ENCODE measurements at regions not wholly inside any gene's neighbourhood (a gene's known extent, or its start where the extent isn't known, plus 50 kb on each side); places are given as distances from the start of the nearest gene placed in this dataset.

DNA sequence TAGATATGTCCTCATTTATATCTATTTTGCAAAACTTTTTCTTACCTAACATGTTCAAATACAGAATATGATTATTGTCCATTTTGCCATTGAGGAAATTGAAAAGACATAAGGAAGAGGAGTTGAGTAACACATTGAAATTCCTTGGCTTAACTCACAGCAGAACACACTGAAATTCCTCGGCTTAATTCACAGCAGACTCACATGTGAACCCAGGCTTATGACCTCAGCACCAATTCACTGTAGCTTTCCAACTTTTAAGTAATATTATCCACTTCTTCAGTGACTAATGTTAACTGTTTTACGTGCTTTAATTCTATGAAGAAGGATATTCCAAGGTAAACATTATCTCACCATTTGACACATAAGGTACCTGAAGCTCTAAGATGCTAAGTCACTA is 597.5 kb upstream of the PFKP start:
- intact Hi-C loops (cut with micrococcal nuclease) = no loop called here

DNA sequence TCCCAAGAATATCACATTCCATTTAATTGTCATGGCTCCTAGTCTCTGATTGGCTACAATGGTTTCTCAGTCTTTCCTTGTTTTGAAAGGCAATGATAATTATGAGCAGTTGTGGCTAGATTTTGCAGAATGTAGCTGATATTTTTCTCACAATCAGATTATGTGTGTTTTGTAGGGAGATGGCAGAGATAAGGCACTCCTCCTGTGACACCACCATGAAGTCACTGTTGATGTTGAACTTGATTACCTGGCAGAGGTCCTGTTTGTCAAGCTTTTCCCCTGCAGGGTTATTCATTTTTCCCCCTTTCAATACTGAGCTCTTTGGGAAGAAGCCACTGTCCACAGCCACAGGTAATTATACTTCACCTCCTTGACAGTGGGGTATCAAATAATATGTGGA is 602.9 kb upstream of the PFKP start:
- intact Hi-C loops (cut with micrococcal nuclease) = no loop called here

DNA sequence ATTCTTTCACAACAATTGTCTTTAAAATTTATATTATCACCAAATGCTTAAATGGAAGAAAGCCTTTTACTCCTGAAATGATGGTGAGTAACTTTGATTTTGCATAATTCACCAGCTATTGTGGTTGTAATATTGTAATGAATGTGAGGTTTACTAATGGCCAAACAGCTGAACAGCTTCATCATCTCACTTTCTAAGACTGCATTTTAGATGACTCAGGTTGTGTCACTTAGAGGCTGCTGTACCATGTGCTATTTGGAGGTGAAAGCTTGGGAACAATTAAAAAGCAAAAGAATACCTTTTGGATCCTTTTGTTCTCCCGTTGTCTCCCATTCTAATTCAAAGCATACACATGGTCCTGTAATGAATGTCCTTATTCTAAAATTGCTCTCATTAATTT is 604.0 kb upstream of the PFKP start:
- intact Hi-C loops (cut with micrococcal nuclease) = no loop called here

GRCh38 chr10:2462581-2462980 is 604.8 kb upstream of the PFKP start:
- intact Hi-C loops (cut with micrococcal nuclease) = no loop called here

GRCh38 chr10:2460812-2461211 is 606.5 kb upstream of the PFKP start:
- intact Hi-C loops (cut with micrococcal nuclease) = no loop called here

GRCh38 chr10:2459713-2460112 is 607.6 kb upstream of the PFKP start:
- intact Hi-C loops (cut with micrococcal nuclease) = no loop called here

DNA sequence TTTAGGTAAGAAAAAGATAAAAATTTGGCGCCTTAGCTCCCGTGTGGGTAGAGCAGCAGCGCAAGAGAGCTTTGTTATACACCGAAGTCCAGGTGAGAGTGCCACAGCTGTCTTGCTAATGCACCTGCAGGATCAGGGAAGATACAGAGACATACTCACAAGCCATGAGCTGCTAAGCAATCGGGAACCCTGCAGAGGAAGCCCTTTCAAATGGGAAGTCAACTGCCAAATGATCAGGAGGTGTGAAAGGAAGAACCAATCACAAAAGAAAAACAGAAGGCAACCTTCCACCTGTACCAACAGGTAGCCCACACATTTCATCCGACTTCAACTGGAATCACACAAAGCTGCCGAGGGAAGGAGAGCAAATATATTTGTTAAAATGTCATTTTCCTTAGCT is 610.5 kb upstream of the PFKP start:
- intact Hi-C loops (cut with micrococcal nuclease) = no loop called here

- intact Hi-C loops (cut with micrococcal nuclease) = no loop called here
Measured at GRCh38 chr10:2445370-2445769, 622.0 kb upstream of the PFKP start.

- intact Hi-C loops (cut with micrococcal nuclease) = no loop called here
Measured at GRCh38 chr10:2439983-2440382, 627.4 kb upstream of the PFKP start.

GRCh38 chr10:2439000-2439399 is 628.3 kb upstream of the PFKP start:
- intact Hi-C loops (cut with micrococcal nuclease) = no loop called here

DNA sequence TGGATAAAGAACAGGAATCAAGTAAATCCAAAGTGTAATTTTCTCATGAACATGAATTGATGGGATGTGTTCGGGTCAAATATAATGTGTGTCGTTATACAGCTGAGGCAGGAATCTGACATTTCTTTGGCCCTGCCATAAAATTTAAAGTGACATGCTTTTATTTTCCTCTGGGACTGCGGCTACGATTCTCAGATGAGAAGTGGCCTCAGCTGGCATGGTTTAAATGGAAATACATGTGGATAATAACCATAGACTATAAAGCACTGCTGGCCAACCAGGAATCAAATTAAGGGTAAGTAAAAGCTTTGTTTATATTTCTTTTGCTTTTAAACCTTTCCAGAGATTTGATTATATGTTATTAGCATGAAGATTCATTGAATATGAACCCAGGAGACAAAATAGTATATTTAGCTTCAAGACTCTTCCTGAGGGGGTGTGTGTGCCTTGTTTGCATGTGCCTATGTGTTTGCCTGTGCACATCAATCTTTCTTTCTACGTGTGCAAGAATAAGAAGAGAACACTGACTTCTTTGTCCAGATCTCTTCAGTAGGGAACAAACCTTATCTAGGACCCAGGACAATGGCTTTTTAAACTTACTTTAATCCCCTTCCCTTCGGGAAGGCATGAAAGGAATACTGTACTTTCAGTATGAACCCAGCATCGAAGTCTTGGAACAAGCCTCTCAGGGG is 629.0 kb upstream of the PFKP start:
- intact Hi-C loops (cut with micrococcal nuclease) = no loop called here

DNA sequence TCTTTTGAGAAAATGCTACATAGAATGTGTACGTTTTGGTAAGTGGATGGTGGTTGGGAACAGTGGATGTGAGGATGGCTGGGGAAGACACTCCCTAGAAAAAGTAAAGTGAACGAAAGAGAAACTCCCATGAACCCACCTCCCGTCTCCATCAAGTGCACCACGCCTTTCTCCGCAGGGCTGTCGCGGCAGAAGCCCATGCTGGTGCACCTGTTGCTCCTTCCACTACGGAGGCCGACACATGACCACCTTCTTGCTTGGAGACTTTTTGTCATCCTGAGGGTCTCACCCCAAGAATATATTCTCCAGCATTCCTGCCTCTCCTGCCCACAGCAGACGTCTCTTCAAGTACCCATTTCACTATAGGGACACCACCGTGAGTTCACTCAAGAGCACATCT is 630.4 kb upstream of the PFKP start:
- intact Hi-C loops (cut with micrococcal nuclease) = no loop called here

GRCh38 chr10:2431961-2432360 is 635.4 kb upstream of the PFKP start:
- intact Hi-C loops (cut with micrococcal nuclease) = no loop called here

GRCh38 chr10:2427412-2427811 is 639.9 kb upstream of the PFKP start:
- intact Hi-C loops (cut with micrococcal nuclease) = no loop called here

DNA sequence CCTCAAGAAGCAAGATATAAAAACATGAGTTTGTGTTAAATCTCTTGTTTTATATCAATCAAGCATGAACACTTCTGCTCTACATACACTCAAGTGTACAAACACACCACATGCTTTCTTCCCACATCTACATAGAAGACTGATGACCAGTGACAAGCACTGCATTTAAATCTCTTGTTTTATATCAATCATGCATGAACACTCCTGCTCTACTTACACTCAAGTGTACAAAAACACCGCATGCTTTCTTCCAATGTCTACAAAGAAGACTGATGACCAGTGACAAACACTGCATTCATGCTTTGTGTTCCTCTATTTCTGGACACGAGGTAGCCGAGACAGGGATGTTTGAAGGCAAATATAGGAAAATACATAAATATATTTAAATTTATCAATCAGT is 642.0 kb upstream of the PFKP start:
- intact Hi-C loops (cut with micrococcal nuclease) = no loop called here

GRCh38 chr10:2414562-2414961 is 652.8 kb upstream of the PFKP start:
- intact Hi-C loops (cut with micrococcal nuclease) = no loop called here

DNA sequence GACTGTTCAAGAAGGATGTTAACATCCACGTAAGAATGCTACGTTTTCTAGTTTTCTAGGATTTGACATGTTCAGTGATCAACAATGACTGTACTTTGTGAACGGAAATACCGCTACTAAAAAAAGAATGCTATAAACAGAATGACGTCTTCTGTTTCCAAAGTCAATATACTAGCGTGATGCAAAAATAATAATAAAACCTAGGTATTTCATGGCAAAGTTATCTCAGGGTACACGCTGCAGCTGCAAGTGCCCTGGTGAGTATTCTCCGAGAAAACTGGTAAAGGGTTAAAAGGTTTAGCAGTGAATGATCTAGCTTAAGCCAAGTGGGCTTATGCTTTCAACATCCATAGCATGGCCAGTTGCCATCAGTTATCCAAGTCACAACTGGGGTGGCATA is 653.3 kb upstream of the PFKP start:
- intact Hi-C loops (cut with micrococcal nuclease) = no loop called here

GRCh38 chr10:2410049-2410448 is 657.3 kb upstream of the PFKP start:
- intact Hi-C loops (cut with micrococcal nuclease) = no loop called here

GRCh38 chr10:2401459-2401858 is 664.1 kb upstream of the ADARB2 start:
- intact Hi-C loops (cut with micrococcal nuclease) = no loop called here

- intact Hi-C loops (cut with micrococcal nuclease) = no loop called here
Measured at GRCh38 chr10:2399482-2399881, 662.2 kb upstream of the ADARB2 start.

DNA sequence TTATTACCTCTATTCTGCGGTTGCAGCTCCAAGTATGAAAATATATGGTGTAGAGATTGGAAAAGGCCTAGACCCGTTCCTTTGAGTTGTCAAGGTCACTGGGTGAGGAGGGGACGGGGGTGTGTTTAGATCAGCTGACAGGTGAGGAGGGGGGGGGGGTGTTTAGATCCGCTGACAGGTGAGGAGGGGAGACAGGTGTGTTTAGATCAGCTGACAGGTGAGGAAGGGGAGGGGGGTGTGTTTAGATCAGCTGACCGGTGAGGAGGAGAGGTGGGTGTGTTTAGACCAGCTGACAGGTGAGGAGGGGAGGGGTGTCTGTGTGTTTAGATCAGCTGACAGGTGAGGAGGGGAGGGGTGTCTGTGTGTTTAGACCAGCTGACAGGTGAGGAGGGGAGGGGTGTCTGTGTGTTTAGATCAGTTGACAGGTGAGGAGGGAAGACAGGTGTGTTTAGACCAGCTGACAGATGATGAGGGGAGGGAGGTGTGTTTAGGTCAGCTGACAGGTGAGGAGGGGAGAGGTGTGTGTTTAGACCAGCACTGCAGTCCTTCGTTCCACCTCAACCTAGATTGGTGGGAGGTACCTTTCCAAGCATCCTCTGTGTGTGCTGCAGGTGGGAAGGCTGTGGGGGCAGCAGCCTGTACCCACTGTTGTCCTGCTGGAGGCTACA is 655.0 kb upstream of the ADARB2 start:
- intact Hi-C loops (cut with micrococcal nuclease) = no loop called here

DNA sequence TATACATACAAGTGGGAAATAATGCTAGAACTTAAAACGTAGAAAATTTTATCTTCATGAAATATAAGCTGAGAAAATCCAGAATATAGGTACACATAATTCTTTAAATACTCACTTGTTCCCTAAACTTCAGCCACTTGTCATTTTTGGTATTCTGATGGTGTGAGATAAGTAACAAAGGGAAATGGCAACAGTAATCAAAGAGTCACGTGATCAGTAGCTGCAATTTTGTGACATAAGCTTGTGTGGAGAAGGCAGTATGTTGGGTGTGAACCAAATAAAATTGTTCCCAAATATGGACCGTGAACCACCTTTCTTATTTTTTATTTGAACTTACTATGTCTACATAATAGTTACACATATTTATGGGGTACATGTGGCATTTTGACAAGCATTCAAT is 650.3 kb upstream of the ADARB2 start:
- intact Hi-C loops (cut with micrococcal nuclease) = no loop called here

DNA sequence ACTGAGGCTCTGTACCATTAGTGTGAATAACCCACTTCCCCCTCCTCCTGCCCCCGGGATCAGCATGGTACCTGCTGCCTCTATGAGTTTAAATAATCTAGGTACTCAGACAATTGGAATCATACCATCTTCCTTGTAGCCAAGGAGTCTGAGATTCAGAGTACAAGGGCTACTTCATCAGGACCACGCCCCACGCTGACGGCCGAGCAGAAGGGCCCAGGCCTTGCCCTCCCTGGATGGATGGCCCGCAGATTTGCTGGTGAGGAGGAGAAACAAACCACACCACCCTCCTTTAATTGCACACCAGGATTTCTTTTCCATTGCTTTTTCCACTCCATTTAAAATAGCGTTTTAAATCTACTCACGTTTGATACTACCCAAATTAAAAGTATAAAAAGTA is 649.9 kb upstream of the ADARB2 start:
- intact Hi-C loops (cut with micrococcal nuclease) = no loop called here

Data from T-helper 2 cell treated with Interferon-gamma antibody and Interleukin-4, amounts not matched to agents 100 ng/mL and 5 ng/mL, for 36 hours (primary cell).